ACC112 (cell line): ENCODE measurements at regions not wholly inside any gene's neighbourhood (a gene's known extent, or its start where the extent isn't known, plus 50 kb on each side); places are given as distances from the start of the nearest gene placed in this dataset.

Source experiments
- H2AFZ ChIP-seq: fragments of 200-600 bp; sonication (generic); one replicate; pipeline ENCODE4 v1.6.0; 2017; ENCODE audit warnings: antibody characterized with exemption, low read length; ENCODE audit not compliant: unreplicated experiment
- H3K27ac ChIP-seq: fragments of 200-600 bp; sonication (generic); 2 replicates; pipeline ENCODE4 v1.5.1; 2014; ENCODE audit warnings: low read depth, mild to moderate bottlenecking, antibody characterized with exemption, low read length, moderate library complexity
- H3K27me3 ChIP-seq: fragments of 200-600 bp; sonication (generic); 2 replicates; pipeline ENCODE4 v1.6.1; 2014; ENCODE audit warnings: mild to moderate bottlenecking, antibody characterized with exemption, low read length, moderate library complexity, mixed read lengths; ENCODE audit not compliant: insufficient read depth
- H3K36me3 ChIP-seq: fragments of 200-600 bp; sonication (generic); 2 replicates; pipeline ENCODE4 v1.6.1; 2016; ENCODE audit warnings: mild to moderate bottlenecking, antibody characterized with exemption, low read length, moderate library complexity, mixed read lengths; ENCODE audit not compliant: insufficient read depth
- H3K4me1 ChIP-seq: fragments of 200-600 bp; sonication (generic); one replicate; pipeline ENCODE4 v1.6.1; 2016; ENCODE audit warnings: low read length, mixed read lengths; ENCODE audit not compliant: insufficient read depth, unreplicated experiment, control insufficient read depth
- H3K4me3 ChIP-seq: fragments of 200-600 bp; sonication (generic); 2 replicates; pipeline ENCODE4 v1.5.1; 2014; ENCODE audit warnings: mild to moderate bottlenecking, low read depth, low read length
- H3K79me2 ChIP-seq: fragments of 200-600 bp; sonication (generic); one replicate; pipeline ENCODE4 v1.6.0; 2016; ENCODE audit warnings: low read length; ENCODE audit not compliant: control insufficient read depth, unreplicated experiment, insufficient read depth

DNA sequence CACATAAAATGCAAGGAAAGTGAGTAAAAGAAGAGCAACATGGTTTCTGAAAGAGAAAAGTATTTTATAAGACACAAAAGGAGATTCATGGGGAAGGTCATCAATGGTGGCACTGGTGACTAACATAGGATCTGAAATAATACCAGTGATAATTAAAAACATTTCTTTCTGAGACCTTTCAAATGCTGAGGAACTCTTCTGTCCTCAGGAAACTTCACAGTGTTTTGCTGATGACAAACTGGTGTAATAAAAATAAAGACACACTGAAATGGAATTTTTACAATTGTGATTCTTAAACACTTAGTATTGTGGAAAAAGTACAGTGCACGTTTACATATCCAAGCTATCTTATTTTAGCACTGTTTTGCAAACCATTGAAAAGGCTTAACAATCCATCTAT, 80.4 kb upstream of the ZBTB20 start:
- H3K4me1 ChIP-seq: peaks cover 12% of the 10 kb centered on the region
- no peak overlapping the region for H3K4me3 ChIP-seq
- no peaks in the 10 kb centered on the region for H3K79me2 ChIP-seq
- no peaks in the 10 kb centered on the region for H3K36me3 ChIP-seq
- peak overlapping the region; percentile 74 for H3K27ac ChIP-seq
- H2AFZ ChIP-seq: peak overlapping the region; percentile 70
- H3K27me3 ChIP-seq: no peaks in the 10 kb centered on the region

DNA sequence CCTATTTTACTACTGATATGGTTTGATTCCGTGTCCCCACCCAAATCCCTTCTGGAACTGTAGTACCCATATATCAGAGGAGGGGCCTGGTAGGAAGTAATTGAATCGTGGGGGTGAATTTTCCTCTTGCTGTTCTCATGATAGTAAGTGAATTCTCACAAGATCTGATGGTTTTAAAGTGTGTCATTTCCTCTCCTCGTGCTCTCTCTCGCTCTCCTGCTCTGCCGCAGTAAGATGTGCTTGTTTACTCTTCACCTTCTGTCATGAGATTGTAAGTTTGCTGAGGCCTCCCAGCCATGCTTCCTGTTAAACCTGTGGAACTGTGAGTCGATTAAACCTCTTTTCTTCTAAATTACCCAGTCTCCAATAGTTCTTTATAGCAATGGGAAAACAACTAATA, 81.2 kb upstream of the ZBTB20 start:
- Histone ChIP-seq H3K4me3 (no peak overlapping the region), H3K36me3 (no peaks in the 10 kb centered on the region), H3K79me2 (no peaks in the 10 kb centered on the region), H3K4me1 (peaks cover 12% of the 10 kb centered on the region), H3K27ac (no peak overlapping the region), H3K27me3 (no peaks in the 10 kb centered on the region), H2AFZ (no peak overlapping the region)

DNA sequence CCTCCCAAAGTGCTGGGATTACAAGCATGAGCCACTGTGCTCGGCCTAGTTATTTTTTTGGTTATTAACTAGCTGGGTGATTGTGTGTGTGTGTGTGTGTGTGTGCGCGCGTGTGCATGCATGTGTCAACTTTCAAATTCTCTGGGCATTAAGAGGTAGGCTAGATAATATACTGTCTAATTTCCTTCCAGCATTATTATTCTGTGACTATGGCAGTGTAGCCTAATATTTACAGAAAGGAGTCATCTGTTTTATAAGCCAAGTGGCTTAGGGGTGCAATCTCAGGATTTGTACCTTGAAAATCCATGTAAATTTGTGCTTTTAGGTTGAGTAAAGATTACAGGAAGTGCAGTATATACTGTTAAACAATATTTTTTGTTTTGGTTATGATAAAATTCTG, 85.1 kb upstream of the ZBTB20 start:
- no peaks in the 10 kb centered on the region for H3K27me3 ChIP-seq
- H3K79me2 ChIP-seq: no peaks in the 10 kb centered on the region
- H3K27ac ChIP-seq: no peak overlapping the region
- H3K4me1 ChIP-seq: peaks cover 6% of the 10 kb centered on the region
- H3K4me3 ChIP-seq: no peak overlapping the region
- H2AFZ ChIP-seq: no peak overlapping the region
- H3K36me3 ChIP-seq: no peaks in the 10 kb centered on the region

DNA sequence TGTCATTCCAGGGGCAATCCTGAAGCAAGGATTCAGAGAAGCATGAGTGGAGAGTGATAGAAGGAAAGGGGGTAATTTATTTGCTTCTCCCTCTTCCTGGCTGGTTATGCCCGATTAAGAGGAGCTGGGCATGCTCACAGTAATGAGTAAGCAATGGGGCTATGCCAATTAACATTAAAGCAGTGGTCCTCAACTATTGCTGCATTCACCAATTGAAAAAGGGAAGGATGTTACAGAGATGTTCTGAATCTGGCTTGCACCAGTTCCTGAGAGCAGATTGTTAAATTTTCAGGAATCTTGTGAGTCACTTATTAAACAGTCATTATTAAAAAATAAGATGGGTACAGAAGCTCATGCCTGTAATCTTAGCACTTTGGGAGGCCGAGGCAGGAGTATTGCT, 85.9 kb upstream of the ZBTB20 start:
- H3K79me2 ChIP-seq: no peaks in the 10 kb centered on the region
- no peak overlapping the region for H3K27ac ChIP-seq
- H3K4me1 ChIP-seq: peaks cover 5% of the 10 kb centered on the region
- no peak overlapping the region for H3K4me3 ChIP-seq
- H3K27me3 ChIP-seq: no peaks in the 10 kb centered on the region
- H3K36me3 ChIP-seq: no peaks in the 10 kb centered on the region
- H2AFZ ChIP-seq: no peak overlapping the region

DNA sequence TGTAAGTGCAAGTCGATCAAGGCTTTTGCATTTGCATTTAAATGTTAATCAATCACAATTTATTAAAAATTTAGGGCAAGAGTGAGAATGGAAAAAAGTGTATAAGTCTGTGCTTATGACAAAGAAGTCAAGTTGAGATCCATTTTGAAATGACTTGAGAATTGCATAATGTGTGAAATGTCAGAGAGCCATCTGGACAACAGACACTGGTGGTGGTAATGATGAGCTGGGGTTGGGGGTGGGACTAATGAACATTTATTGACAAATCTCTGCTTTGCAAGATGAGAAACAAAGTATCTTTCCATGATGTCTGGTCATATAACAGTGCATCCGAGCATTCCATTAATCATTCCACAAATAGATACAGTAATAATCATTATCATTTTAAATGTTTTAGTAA, 89.4 kb upstream of the ZBTB20 start:
- no peak overlapping the region for H3K4me3 ChIP-seq
- no peaks in the 10 kb centered on the region for H3K27me3 ChIP-seq
- H3K27ac ChIP-seq: no peak overlapping the region
- H3K4me1 ChIP-seq: peaks cover 31% of the 10 kb centered on the region
- H3K36me3 ChIP-seq: no peaks in the 10 kb centered on the region
- no peaks in the 10 kb centered on the region for H3K79me2 ChIP-seq
- no peak overlapping the region for H2AFZ ChIP-seq

DNA sequence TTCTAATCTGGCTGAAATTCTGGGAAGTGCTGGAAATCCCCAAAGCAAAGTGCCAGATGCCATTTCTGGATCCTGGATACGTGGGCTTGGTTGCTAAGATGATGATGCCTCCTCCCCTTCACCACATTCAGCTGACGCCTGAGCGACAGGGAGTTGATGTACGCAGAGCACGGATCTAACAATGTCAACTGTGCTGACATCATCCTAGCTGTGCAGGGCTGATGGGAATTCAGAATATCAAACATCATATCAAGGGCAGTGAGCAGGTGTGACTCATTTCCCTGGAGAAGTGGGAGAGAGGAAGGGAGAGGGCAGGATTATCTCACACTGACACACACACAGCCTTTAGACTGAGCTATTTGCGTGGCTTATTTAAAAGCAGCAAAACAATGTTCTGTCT, 92.6 kb upstream of the ZBTB20 start:
- Histone ChIP-seq H3K27me3 (no peaks in the 10 kb centered on the region), H3K36me3 (no peaks in the 10 kb centered on the region), H3K27ac (peak overlapping the region; percentile 96), H2AFZ (no peak overlapping the region), H3K4me1 (peaks cover 31% of the 10 kb centered on the region), H3K4me3 (no peak overlapping the region), H3K79me2 (no peaks in the 10 kb centered on the region)

DNA sequence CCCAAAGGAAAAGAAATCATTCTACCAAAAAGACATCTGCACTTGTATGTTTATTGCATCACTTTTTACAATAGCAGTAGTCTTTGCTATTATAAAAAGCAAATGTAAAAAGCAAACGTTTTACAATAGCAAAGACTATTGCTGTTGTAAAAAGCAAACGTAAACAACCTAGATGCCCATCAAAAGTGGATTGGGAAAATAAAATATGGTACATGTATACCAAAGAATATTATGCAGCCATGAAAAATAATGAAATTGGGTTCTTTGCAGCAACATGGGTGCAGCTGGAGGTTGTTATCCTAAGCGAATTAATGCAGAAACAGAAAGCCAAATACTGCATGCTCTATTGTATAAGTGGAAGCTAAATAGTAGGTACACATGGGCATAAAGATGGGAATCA, 97.3 kb upstream of the ZBTB20 start:
- Histone ChIP-seq H3K27ac (no peak overlapping the region), H3K27me3 (no peaks in the 10 kb centered on the region), H3K4me3 (no peak overlapping the region), H2AFZ (no peak overlapping the region), H3K4me1 (peaks cover 47% of the 10 kb centered on the region), H3K36me3 (no peaks in the 10 kb centered on the region), H3K79me2 (no peaks in the 10 kb centered on the region)

DNA sequence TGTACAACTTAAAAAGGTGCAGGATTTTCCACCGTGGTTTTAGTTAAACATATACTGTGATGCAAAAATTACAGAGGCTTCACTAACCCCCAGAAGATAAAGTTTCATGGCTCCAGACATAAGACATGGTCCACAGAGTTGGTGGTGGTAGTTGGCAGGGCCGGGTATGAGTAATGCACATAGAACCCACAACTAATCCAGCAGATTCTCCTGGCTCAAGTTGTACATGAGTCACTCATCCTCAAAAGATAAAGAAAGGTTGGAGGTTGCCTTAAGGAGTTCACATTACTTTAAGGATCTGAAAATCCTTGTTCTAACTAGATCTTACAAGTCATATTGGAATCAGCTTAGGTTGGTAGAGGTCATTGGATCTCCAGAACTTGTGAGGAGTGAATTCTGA, 98.3 kb upstream of the ZBTB20 start:
- Histone ChIP-seq H3K27me3 (no peaks in the 10 kb centered on the region), H2AFZ (no peak overlapping the region), H3K27ac (peak overlapping the region; percentile 77), H3K36me3 (no peaks in the 10 kb centered on the region), H3K4me1 (peaks cover 39% of the 10 kb centered on the region), H3K4me3 (no peak overlapping the region), H3K79me2 (no peaks in the 10 kb centered on the region)

DNA sequence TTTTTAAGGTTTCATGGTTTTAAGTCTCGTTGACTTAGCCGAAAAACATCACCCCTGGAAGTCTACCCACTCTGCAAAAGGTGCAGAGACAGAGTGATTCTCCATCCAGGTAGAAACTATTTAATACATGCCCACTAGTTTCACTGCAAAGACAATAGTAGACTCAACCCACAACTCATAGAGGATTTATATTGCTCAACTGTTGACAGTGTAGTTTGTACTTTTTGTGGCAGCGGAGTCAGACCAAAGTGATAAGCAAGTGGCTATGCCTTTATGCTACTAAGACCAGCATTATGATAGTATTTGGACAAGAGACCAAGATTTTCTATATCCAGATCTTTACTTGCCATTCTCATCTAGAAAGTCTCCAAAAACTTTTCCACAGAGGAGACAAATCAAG, 98.8 kb upstream of the ZBTB20 start:
- peaks cover 34% of the 10 kb centered on the region for H3K4me1 ChIP-seq
- no peaks in the 10 kb centered on the region for H3K36me3 ChIP-seq
- no peak overlapping the region for H2AFZ ChIP-seq
- no peaks in the 10 kb centered on the region for H3K27me3 ChIP-seq
- H3K79me2 ChIP-seq: no peaks in the 10 kb centered on the region
- H3K4me3 ChIP-seq: no peak overlapping the region
- peak overlapping the region; percentile 77 for H3K27ac ChIP-seq

DNA sequence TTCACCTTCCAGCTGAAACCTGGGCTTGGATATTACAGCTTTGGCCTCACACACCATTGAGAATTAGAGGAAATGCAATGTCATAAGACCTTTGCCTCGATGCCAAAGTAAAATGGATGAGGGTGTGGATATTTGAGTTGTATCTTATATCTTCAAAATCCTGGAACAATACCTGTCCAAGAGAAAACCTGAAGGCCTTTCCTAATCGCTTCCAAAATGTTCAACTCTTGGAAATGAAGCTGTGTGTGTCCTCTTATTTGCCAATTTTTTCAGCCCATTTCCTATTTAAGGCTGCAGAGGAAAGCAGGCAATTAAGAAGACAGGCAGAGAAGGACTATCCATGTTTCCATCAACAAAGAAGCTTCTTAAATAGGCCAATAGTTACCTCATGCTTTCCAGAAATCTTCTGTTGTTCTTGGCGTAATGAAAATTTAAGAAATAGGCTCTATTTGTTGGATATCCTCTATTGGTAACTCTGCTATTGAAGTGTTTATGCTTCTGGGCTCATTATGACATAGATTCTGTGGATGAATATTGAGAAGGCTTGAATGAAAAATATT, 99.5 kb upstream of the ZBTB20 start:
- Histone ChIP-seq H3K36me3 (no peaks in the 10 kb centered on the region), H2AFZ (peak overlapping the region; percentile 42), H3K27ac (peak overlapping the region; percentile 77)

DNA sequence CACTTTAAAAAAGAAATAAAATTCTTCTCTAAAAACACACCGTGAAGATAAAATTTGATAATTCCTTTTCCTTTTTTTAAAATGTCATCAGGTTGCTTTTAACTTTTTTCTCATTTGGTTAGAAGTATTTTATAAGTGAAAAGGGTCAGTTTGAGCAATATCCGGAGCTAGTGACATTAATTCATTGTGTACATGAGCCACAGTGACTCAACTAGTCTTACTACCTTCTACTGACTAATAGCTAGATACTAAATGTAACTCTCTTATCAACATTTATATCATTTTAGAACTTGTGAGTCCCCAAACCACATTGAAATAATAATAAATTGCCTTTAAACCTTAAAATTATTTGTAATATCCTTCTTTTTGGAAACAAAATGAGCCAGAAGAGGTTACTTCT, 101.2 kb upstream of the ZBTB20 start:
- no peaks in the 10 kb centered on the region for H3K79me2 ChIP-seq
- peak overlapping the region; percentile 75 for H3K27ac ChIP-seq
- no peak overlapping the region for H2AFZ ChIP-seq
- peaks cover 42% of the 10 kb centered on the region for H3K4me1 ChIP-seq
- no peak overlapping the region for H3K4me3 ChIP-seq
- H3K27me3 ChIP-seq: no peaks in the 10 kb centered on the region
- H3K36me3 ChIP-seq: no peaks in the 10 kb centered on the region

More for the DNA sequence above, 99.5 kb upstream of the ZBTB20 start:
- Histone ChIP-seq H3K27me3 (no peaks in the 10 kb centered on the region), H3K4me3 (no peak overlapping the region), H3K79me2 (no peaks in the 10 kb centered on the region), H3K4me1 (peaks cover 38% of the 10 kb centered on the region)
